ENCODE measurements at regions not wholly inside any gene's neighbourhood (a gene's known extent, or its start where the extent isn't known, plus 50 kb on each side); places are given as distances from the start of the nearest gene placed in this dataset.
"Not testable (repeated sequence)": the region's sequence is repeated elsewhere in the genome, so short reads cannot be mapped to it uniquely, and the experiment has no call there.

DNA sequence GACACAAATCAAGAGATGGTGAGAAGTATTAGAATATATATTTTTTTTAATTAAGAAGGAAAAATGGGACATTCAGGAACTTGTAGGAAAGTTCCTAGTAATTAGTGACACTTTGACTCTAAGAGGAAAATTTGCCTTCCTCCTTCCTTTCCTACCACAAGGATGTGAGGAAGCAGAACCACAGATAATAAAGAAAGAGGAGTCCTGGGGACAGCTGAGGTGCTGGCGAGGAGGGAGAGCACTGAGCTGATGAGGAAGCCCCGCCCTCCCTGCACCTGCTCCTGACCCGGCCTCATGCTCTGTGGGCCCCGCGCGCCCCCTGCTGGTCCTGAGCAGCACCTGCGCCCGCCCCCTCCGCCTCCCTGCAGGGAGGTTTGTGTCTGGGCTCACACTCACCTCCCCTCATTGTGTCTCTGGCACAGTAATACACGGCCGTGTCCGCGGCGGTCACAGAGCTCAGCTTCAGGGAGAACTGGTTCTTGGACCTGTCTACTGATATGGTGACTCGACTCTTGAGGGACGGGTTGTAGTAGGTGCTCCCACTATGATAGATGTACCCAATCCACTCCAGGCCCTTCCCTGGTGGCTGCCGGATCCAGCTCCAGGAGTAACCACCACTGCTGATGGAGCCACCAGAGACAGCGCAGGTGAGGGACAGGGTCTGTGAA, 822.6 kb downstream of the TMEM121 start:
- H3K27me3 ChIP-seq (ENCODE audit: control insufficient read depth in 5 of 5, insufficient read depth in 4 of 5, low read length in 5 of 5), result peaks cover 0 to 16% (median 2%) of the 10 kb centered on the region in 5 donors
- H3K9me3 ChIP-seq (ENCODE audit: control insufficient read depth in 5 of 5, low read length in 5 of 5); H3K9ac ChIP-seq (ENCODE audit: low read length in 5 of 5); H3K4me1 ChIP-seq (ENCODE audit: control insufficient read depth in 5 of 5, insufficient read depth in 5 of 5, low read length in 5 of 5); H3K4me3 ChIP-seq (ENCODE audit: low read depth in 1 of 5, low read length in 5 of 5); H3K36me3 ChIP-seq (ENCODE audit: control insufficient read depth in 5 of 5, insufficient read depth in 5 of 5, low read length in 5 of 5); H3K27ac ChIP-seq (ENCODE audit: low read depth, low read length): not testable (repeated sequence)

- not testable (repeated sequence) for H3K27ac ChIP-seq (ENCODE audit: low read depth, low read length); H3K36me3 ChIP-seq (ENCODE audit: control insufficient read depth in 5 of 5, insufficient read depth in 5 of 5, low read length in 5 of 5); H3K4me3 ChIP-seq (ENCODE audit: low read depth in 1 of 5, low read length in 5 of 5); H3K4me1 ChIP-seq (ENCODE audit: control insufficient read depth in 5 of 5, insufficient read depth in 5 of 5, low read length in 5 of 5); H3K9me3 ChIP-seq (ENCODE audit: control insufficient read depth in 5 of 5, low read length in 5 of 5); H3K9ac ChIP-seq (ENCODE audit: low read length in 5 of 5)
- H3K27me3 ChIP-seq (ENCODE audit: control insufficient read depth in 5 of 5, insufficient read depth in 4 of 5, low read length in 5 of 5), result peaks cover 0 to 16% (median 2%) of the 10 kb centered on the region in 5 donors
These were observed 823.5 kb downstream of the TMEM121 start for GRCh38 chr14:106349678-106350457.

DNA sequence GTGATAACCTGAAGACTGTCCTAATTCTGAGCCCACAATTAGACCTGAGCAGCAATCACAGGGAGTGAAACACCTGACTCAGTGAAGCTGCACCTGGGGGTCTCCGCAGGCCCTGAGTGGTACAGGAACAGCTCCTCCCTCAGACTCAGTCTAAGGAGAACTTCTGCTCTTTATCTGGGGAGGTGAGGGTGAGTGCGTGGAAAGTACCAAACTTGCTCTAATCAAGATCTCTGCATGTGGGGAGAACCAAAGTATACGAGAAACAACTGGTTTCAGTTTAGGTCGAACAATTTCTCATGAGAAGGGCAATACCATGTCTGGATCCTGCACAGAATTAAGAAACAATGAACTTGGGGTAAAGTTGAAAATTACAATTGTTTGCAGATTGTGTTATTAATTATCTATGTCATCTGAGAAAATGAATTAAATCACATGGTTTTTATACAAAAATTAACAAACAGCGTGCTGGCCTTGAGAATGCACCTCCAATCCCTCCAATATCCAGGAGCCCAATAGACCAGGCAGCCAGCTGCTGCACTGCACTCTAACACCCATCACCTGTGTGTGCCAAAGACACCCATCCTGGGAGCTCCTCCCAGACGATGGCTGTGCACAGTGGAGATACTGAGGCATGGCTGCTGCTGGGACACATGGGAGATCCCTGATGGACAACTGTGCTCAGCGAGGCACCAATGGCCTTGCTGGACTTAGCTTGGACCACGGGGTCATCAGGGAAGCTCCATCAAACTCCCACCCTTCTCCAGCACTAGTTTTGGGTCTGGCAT, 828.8 kb downstream of the TMEM121 start:
- H3K27ac ChIP-seq (ENCODE audit: low read depth, low read length); H3K4me3 ChIP-seq (ENCODE audit: low read depth in 1 of 5, low read length in 5 of 5): not testable (repeated sequence)

DNA sequence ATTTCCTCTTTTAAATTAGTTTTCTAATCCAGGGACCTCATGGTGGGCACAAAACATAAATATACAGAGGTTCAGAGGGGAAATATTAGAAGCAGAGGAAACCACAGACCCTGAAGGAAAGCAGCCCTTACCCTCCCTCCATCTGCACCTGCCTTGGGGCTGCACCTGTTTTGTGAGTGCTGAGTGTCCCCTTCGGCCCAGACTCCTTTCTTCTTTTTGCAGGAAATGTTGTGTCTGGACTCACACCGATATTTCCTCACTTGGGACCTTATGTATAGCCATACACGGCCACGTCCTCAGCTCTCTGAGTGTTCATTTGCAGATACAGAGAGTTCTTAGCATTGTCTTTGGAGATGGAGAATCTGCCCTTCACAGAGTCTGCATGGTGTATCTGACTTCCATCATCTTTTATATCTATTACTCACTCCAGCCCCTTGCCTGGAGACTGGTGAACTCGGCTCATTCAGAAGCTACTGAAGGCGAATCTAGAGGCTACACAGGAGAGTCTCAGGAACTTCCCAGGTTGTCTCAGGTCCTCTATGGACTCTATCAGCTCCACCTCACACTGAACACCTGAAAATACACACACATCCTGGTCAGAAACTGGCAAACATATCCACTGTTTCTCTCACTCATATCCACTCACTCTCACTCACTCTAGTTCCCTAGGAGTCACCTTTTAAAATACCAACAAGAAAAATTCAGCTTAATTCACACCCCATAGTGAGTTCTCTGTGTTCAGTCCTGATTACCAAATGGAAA, 829.7 kb downstream of the TMEM121 start:
- not testable (repeated sequence) for H3K27me3 ChIP-seq (ENCODE audit: control insufficient read depth in 5 of 5, insufficient read depth in 4 of 5, low read length in 5 of 5)

More for the DNA sequence above, 828.8 kb downstream of the TMEM121 start:
- H3K9me3 ChIP-seq (ENCODE audit: control insufficient read depth in 5 of 5, low read length in 5 of 5); H3K9ac ChIP-seq (ENCODE audit: low read length in 5 of 5); H3K36me3 ChIP-seq (ENCODE audit: control insufficient read depth in 5 of 5, insufficient read depth in 5 of 5, low read length in 5 of 5); H3K4me1 ChIP-seq (ENCODE audit: control insufficient read depth in 5 of 5, insufficient read depth in 5 of 5, low read length in 5 of 5); H3K27me3 ChIP-seq (ENCODE audit: control insufficient read depth in 5 of 5, insufficient read depth in 4 of 5, low read length in 5 of 5): not testable (repeated sequence)

GRCh38 chr14:106356643-106356930, 830.2 kb downstream of the TMEM121 start:
- H3K27me3 ChIP-seq (ENCODE audit: control insufficient read depth in 5 of 5, insufficient read depth in 4 of 5, low read length in 5 of 5); H3K9me3 ChIP-seq (ENCODE audit: control insufficient read depth in 5 of 5, low read length in 5 of 5); H3K4me3 ChIP-seq (ENCODE audit: low read depth in 1 of 5, low read length in 5 of 5): not testable (repeated sequence)

More for the DNA sequence above, 829.7 kb downstream of the TMEM121 start:
- H3K27ac ChIP-seq (ENCODE audit: low read depth, low read length); H3K36me3 ChIP-seq (ENCODE audit: control insufficient read depth in 5 of 5, insufficient read depth in 5 of 5, low read length in 5 of 5); H3K9me3 ChIP-seq (ENCODE audit: control insufficient read depth in 5 of 5, low read length in 5 of 5); H3K4me1 ChIP-seq (ENCODE audit: control insufficient read depth in 5 of 5, insufficient read depth in 5 of 5, low read length in 5 of 5); H3K4me3 ChIP-seq (ENCODE audit: low read depth in 1 of 5, low read length in 5 of 5); H3K9ac ChIP-seq (ENCODE audit: low read length in 5 of 5): not testable (repeated sequence)

GRCh38 chr14:106359157-106359887, 832.9 kb downstream of the TMEM121 start:
- not testable (repeated sequence) for H3K4me1 ChIP-seq (ENCODE audit: control insufficient read depth in 5 of 5, insufficient read depth in 5 of 5, low read length in 5 of 5); H3K9ac ChIP-seq (ENCODE audit: low read length in 5 of 5); H3K27ac ChIP-seq (ENCODE audit: low read depth, low read length); H3K36me3 ChIP-seq (ENCODE audit: control insufficient read depth in 5 of 5, insufficient read depth in 5 of 5, low read length in 5 of 5); H3K4me3 ChIP-seq (ENCODE audit: low read depth in 1 of 5, low read length in 5 of 5); H3K9me3 ChIP-seq (ENCODE audit: control insufficient read depth in 5 of 5, low read length in 5 of 5); H3K27me3 ChIP-seq (ENCODE audit: control insufficient read depth in 5 of 5, insufficient read depth in 4 of 5, low read length in 5 of 5)

More at GRCh38 chr14:106356643-106356930, 830.2 kb downstream of the TMEM121 start:
- H3K4me1 ChIP-seq (ENCODE audit: control insufficient read depth in 5 of 5, insufficient read depth in 5 of 5, low read length in 5 of 5); H3K27ac ChIP-seq (ENCODE audit: low read depth, low read length); H3K36me3 ChIP-seq (ENCODE audit: control insufficient read depth in 5 of 5, insufficient read depth in 5 of 5, low read length in 5 of 5); H3K9ac ChIP-seq (ENCODE audit: low read length in 5 of 5): not testable (repeated sequence)

- not testable (repeated sequence) for H3K4me1 ChIP-seq (ENCODE audit: control insufficient read depth in 5 of 5, insufficient read depth in 5 of 5, low read length in 5 of 5); H3K9me3 ChIP-seq (ENCODE audit: control insufficient read depth in 5 of 5, low read length in 5 of 5); H3K27ac ChIP-seq (ENCODE audit: low read depth, low read length); H3K9ac ChIP-seq (ENCODE audit: low read length in 5 of 5); H3K4me3 ChIP-seq (ENCODE audit: low read depth in 1 of 5, low read length in 5 of 5); H3K27me3 ChIP-seq (ENCODE audit: control insufficient read depth in 5 of 5, insufficient read depth in 4 of 5, low read length in 5 of 5); H3K36me3 ChIP-seq (ENCODE audit: control insufficient read depth in 5 of 5, insufficient read depth in 5 of 5, low read length in 5 of 5)
These were observed 839.0 kb downstream of the TMEM121 start for GRCh38 chr14:106365371-106365770.

DNA sequence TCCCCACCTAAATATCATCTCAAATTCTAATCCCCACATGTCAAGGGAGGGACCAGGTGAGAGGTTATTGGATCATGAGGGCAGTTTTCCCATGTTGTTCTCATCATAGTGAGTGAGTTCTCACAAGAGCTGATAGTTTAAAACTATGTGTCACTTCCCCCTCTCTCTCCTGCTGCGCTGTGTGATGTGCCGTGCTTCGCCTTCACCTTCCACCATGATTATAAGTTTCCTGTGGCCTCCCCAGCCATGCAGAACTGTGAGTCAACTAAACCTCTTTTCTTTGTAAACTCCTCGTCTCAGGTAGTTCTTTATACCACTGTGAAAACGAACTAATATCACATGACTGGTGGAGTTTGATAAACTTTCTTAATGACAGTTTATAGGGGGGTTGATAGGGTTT, 839.5 kb downstream of the TMEM121 start:
- not testable (repeated sequence) for H3K27me3 ChIP-seq (ENCODE audit: control insufficient read depth in 5 of 5, insufficient read depth in 4 of 5, low read length in 5 of 5); H3K27ac ChIP-seq (ENCODE audit: low read depth, low read length); H3K4me1 ChIP-seq (ENCODE audit: control insufficient read depth in 5 of 5, insufficient read depth in 5 of 5, low read length in 5 of 5); H3K9ac ChIP-seq (ENCODE audit: low read length in 5 of 5); H3K4me3 ChIP-seq (ENCODE audit: low read depth in 1 of 5, low read length in 5 of 5); H3K9me3 ChIP-seq (ENCODE audit: control insufficient read depth in 5 of 5, low read length in 5 of 5); H3K36me3 ChIP-seq (ENCODE audit: control insufficient read depth in 5 of 5, insufficient read depth in 5 of 5, low read length in 5 of 5)

DNA sequence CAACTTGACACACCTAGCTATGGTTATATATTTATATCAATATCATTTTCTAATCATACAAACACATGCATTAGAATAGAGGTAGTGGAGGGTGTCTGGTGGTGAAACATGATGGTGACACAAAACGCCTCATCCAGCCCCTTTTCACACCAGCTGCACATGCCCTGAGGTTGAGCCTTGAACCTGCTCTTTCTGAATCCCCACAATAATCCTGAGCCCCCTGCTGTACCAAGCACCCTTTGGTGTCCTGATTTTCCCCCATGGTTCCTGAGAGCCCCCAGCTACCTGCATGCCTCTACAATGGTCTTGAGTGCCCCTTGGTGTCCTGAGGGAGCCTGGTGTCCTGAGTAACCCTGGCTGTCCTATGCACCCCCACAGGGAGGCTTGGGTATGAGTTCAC, 840.6 kb downstream of the TMEM121 start:
- H3K4me3 ChIP-seq (ENCODE audit: low read depth in 1 of 5, low read length in 5 of 5); H3K36me3 ChIP-seq (ENCODE audit: control insufficient read depth in 5 of 5, insufficient read depth in 5 of 5, low read length in 5 of 5); H3K9ac ChIP-seq (ENCODE audit: low read length in 5 of 5); H3K27ac ChIP-seq (ENCODE audit: low read depth, low read length); H3K9me3 ChIP-seq (ENCODE audit: control insufficient read depth in 5 of 5, low read length in 5 of 5); H3K27me3 ChIP-seq (ENCODE audit: control insufficient read depth in 5 of 5, insufficient read depth in 4 of 5, low read length in 5 of 5); H3K4me1 ChIP-seq (ENCODE audit: control insufficient read depth in 5 of 5, insufficient read depth in 5 of 5, low read length in 5 of 5): not testable (repeated sequence)
